Pancreas (tissue), 10 donors: ENCODE measurements at regions not wholly inside any gene's neighbourhood (a gene's known extent, or its start where the extent isn't known, plus 50 kb on each side); places are given as distances from the start of the nearest gene placed in this dataset.

Experiments used
- ATAC-seq, 4 donors: fragments of 200-7000 bp; cut with Tn5 transposase; one replicate each; pipeline versions ENCODE4 v1.8.0 to v1.9.1; 2020; ENCODE audit warnings: mild to moderate bottlenecking in 4 of 4, moderate library complexity in 4 of 4
- DNase-seq, 6 donors: peaks; one replicate each; pipeline ENCODE4 v3.0.0-alpha.2; 2020
- FAIRE-seq: peaks from 2 replicates; lab custom pipeline; 2012; peaks lifted over from hg19 to GRCh38; lab: Jason Lieb, UNC
- H3K27ac ChIP-seq, 4 donors: fragments of 200-600 bp; sonication (generic); 1 replicate in 3 of 4; 2 replicates in 1 of 4; pipeline versions ENCODE4 v1.5.0 to v1.8.0; 2020
- H3K27me3 ChIP-seq, 4 donors: fragments of 200-600 bp; one replicate each; pipeline ENCODE4 v1.8.0; 2021
- H3K36me3 ChIP-seq, 3 donors: fragments of 200-600 bp; sonication (generic) in 1 of 3; one replicate each; pipeline versions ENCODE4 v1.5.0 to v1.8.0; 2020 to 2021
- H3K4me1 ChIP-seq, 3 donors: fragments of 200-600 bp; one replicate each; pipeline ENCODE4 v1.8.0; 2021
- H3K4me3 ChIP-seq, 4 donors: fragments of 200-600 bp; sonication (generic) in 2 of 4; one replicate each; pipeline versions ENCODE4 v1.5.0 to v1.8.0; 2020 to 2021
- H3K9me3 ChIP-seq, 4 donors: fragments of 200-600 bp; one replicate each; pipeline ENCODE4 v1.8.0; 2021
- WGBS, 2 donors: extraction: QIAGEN DNeasy Blood & Tissue Kit; methylation state at CpG; one replicate each; pipeline ENCODE4 v1.1.7; 2013; 5-methylcytosine and 5-hydroxymethylcytosine counted together
- intact Hi-C, 3 donors: fragments of 100-400 bp; cut with DNase I; formaldehyde crosslinking; loops; one replicate each; pipeline versions ENCODE4 v1.11.1 to v1.14.2; 2022
- TF ChIP-seq, protein P1 (sequence below), 4 donors: fragments of 200-600 bp; sonication (generic) in 3 of 4; IDR thresholded peaks; one replicate each; pipeline versions ENCODE4 v1.5.0 to v1.8.0; 2021; ENCODE audit warnings: antibody characterized with exemption in 4 of 4
- donor health status: healthy with polysubstance abuse.
- donor health status: DM: no; HTN: no; CAD: no; lungs with moderate emphysema.
- donor health status: DM: no; HTN: no; CAD: no.
- donor health status: control.
- donor health status: control.
- donor health status: Bipolar disorder and iron deficiency.
- donor health status: DM: yes; HTN: yes; CAD: no.
- donor health status: DM: no; HTN: no; CAD: no.
- donor health status: DM: no; HTN: no; CAD: no.
- donor health status: DM: yes; HTN: yes; CAD: no.

DNA sequence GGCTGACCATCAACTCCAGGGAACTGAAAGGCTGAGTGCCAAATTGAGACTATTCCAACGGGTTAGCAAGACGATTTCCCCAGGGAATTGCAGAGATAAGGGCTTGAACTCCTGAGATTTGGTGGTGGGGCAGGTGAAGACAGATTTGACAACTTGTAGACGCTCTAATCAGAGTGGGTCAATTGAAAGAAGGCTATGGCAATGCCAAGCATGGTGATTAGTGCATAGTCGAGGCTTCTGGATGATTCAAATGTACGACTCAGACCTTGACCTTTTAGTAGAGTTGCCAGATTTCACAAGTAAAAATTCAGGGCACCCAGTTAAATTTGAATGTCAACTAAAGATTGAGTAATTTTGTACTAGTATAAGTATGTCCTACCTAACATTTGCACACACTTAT lies 302.1 kb upstream of the SPAG17 start:
- no peaks in the 10 kb centered on the region for H3K4me1 ChIP-seq
- 36 to 50% methylated on average over 5 of the region's 5 CpGs for WGBS, 2 donors
- no peak overlapping the region for H3K4me3 ChIP-seq
- intact Hi-C loops = no loop called here
- TF ChIP-seq, protein P1, sequence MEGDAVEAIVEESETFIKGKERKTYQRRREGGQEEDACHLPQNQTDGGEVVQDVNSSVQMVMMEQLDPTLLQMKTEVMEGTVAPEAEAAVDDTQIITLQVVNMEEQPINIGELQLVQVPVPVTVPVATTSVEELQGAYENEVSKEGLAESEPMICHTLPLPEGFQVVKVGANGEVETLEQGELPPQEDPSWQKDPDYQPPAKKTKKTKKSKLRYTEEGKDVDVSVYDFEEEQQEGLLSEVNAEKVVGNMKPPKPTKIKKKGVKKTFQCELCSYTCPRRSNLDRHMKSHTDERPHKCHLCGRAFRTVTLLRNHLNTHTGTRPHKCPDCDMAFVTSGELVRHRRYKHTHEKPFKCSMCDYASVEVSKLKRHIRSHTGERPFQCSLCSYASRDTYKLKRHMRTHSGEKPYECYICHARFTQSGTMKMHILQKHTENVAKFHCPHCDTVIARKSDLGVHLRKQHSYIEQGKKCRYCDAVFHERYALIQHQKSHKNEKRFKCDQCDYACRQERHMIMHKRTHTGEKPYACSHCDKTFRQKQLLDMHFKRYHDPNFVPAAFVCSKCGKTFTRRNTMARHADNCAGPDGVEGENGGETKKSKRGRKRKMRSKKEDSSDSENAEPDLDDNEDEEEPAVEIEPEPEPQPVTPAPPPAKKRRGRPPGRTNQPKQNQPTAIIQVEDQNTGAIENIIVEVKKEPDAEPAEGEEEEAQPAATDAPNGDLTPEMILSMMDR (IDR thresholded peaks at IDR 0.05) = no peak
- DNase-seq = no peak
- no peaks in the 10 kb centered on the region for H3K9me3 ChIP-seq
- no peak for FAIRE-seq
- ATAC-seq = no peak
- no peaks in the 10 kb centered on the region for H3K36me3 ChIP-seq
- H3K27ac ChIP-seq = no peak overlapping the region
- H3K27me3 ChIP-seq = no peaks in the 10 kb centered on the region

DNA sequence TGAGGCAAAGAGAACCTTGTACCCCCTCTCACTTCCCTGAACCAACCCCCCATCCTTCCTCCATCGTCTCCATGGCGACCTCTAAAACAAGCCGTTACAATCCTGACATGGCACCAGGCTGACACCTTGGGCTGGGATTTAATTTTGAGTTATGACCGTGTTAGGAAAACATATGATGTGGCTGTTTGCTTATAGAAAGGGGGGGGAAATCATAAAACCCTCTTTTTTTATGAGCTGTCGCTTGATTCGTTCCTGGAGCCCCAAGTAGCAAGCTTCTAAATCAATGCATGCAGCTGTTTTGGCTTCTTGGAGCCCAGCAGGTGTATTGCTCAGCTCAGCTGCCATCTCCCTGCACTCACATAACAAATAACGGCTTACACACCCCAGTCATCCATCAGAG lies 301.2 kb upstream of the SPAG17 start:
- no peak for DNase-seq
- H3K4me3 ChIP-seq = no peak overlapping the region
- intact Hi-C loops = no loop called here
- no peak for ATAC-seq
- FAIRE-seq = no peak
- no peak overlapping the region for H3K27ac ChIP-seq
- 59 to 70% methylated on average over 7 of the region's 7 CpGs for WGBS, 2 donors
- H3K4me1 ChIP-seq = no peaks in the 10 kb centered on the region
- H3K36me3 ChIP-seq = no peaks in the 10 kb centered on the region
- H3K9me3 ChIP-seq = no peaks in the 10 kb centered on the region
- H3K27me3 ChIP-seq = no peaks in the 10 kb centered on the region
- TF ChIP-seq, protein P1 (IDR thresholded peaks at IDR 0.05) = no peak

- TF ChIP-seq, protein P1 (IDR thresholded peaks at IDR 0.05) = no peak
- H3K4me1 ChIP-seq = no peaks in the 10 kb centered on the region
- H3K27ac ChIP-seq = no peak overlapping the region
- ATAC-seq (no peak), DNase-seq (no peak), FAIRE-seq (no peak)
- H3K36me3 ChIP-seq = no peaks in the 10 kb centered on the region
- WGBS, 2 donors = 76 to 82% methylated on average over 1 of the region's 1 CpG
- H3K9me3 ChIP-seq = no peaks in the 10 kb centered on the region
- intact Hi-C loops = no loop called here
- no peaks in the 10 kb centered on the region for H3K27me3 ChIP-seq
- H3K4me3 ChIP-seq = no peak overlapping the region
Observed at GRCh38 chr1:118485757-118486156, 300.7 kb upstream of the SPAG17 start.

GRCh38 chr1:118484893-118485292 lies 299.9 kb upstream of the SPAG17 start:
- Histone ChIP-seq H3K27ac (no peak overlapping the region), H3K4me1 (no peaks in the 10 kb centered on the region), H3K36me3 (no peaks in the 10 kb centered on the region), H3K27me3 (no peaks in the 10 kb centered on the region), H3K4me3 (no peak overlapping the region), H3K9me3 (no peaks in the 10 kb centered on the region)
- DNase-seq = no peak
- 10 to 24% methylated on average over 1 of the region's 1 CpG for WGBS, 2 donors
- no peak for FAIRE-seq
- ATAC-seq = no peak
- TF ChIP-seq, protein P1 (IDR thresholded peaks at IDR 0.05) = no peak
- intact Hi-C loops = no loop called here

DNA sequence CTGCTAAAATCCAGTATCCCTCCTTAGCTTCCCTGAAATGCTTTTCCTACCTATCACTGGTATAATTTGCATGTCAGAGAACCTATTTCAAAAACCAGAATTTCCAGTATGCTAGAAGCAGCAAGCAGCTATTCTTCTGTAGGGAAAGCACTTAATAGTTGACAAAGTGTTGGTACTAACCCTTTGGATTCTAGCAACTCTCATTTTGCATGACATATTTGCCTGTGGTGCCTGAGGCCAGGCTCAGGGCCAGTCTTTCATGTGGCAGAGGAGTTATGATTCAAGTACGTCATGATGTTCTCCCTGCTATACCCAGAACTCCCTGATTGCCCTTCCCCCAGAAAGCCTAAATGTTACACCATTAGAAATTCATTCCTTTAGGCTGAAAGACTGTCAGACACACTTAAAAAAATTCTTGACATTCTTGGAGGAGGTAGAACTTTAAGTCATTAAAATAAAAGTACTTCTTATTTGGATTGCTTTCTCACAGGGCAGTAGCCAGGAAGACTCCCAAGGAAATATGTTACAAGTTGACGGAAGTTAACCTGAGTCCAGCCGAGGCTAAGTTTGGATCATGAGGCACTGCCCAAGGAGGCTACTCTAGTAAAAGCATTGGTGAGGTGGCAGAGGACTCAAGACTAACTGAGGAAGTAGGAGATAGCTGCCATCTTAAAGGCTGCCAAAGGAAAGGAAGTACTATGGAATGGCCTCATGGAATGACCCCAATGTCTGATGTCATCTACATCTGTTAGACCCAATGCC lies 298.4 kb upstream of the SPAG17 start:
- Histone ChIP-seq H3K27me3 (no peaks in the 10 kb centered on the region), H3K9me3 (no peaks in the 10 kb centered on the region), H3K4me1 (no peaks in the 10 kb centered on the region), H3K27ac (no peak overlapping the region), H3K36me3 (no peaks in the 10 kb centered on the region), H3K4me3 (no peak overlapping the region)
- FAIRE-seq (no peak), ATAC-seq (no peak), DNase-seq (no peak)
- intact Hi-C loops = no loop called here
- 68 to 76% methylated on average over 3 of the region's 3 CpGs for WGBS, 2 donors
- TF ChIP-seq, protein P1 (IDR thresholded peaks at IDR 0.05) = no peak
